Urothelium cell line (cell line): ENCODE measurements at regions not wholly inside any gene's neighbourhood (a gene's known extent, or its start where the extent isn't known, plus 50 kb on each side); places are given as distances from the start of the nearest gene placed in this dataset.

Experiments
- DNase-seq: peaks from one replicate; pipeline ENCODE4 v3.0.0; 2011; ENCODE audit warnings: low spot score, mixed read lengths
- FAIRE-seq: peaks from 2 replicates; lab custom pipeline; 2011; peaks lifted over from hg19 to GRCh38; lab: Jason Lieb, UNC

DNA sequence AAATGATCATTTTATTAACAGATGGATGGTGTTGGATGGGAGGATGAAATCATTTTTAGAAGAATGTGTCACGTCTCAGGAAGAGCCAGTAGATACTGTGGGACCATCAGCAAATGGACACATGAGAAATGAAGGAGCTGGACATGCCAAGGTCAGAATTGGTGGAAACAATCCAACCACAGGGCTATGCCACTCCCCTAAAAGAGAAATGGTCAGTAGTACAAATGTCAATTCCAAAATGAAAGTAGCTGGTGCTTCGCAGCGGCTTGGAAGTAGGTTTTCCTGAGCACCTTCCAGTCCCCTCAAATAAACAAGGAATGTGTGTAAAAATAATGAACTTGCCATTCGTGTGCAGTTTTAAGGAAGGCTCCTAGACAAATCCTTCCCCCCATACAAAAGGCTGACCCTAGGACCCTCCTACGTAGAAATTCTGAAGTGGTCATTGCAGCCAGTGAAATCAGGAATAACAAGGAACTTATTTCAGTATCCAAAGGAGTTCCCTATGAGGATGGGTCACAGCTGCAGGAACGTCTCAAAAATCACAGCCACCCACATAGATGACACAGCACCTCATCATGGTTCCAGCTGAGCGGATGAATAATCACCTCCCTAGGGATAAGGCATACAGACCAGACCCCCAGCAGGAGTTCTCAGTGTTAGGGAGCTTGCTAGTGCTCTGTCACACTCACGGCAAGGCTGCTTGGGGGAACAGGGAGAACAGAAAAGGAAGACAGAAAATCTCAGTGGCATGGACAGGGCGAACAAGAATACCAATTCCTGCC is 239.2 kb downstream of the HS3ST3A1 start:
- no peak for FAIRE-seq
- no peak for DNase-seq

DNA sequence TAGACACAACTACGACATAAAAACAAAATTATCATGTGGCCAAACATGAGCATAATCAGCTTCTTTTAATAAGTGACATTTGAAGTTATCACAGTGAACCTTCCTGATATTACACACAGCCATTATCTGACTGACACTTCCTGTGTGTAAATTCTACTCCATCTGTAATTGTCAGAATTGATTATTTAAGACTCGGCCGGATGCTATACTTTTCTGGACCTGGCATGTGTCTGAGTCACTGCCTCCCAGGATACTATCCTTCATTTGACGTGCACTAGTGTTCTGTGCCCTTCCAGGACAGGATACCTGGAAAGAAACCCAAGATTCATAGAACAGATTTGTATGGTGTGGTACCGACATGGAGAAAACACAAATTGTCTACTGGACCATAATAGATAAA is 242.0 kb downstream of the HS3ST3A1 start:
- DNase-seq (no peak), FAIRE-seq (no peak)

DNA sequence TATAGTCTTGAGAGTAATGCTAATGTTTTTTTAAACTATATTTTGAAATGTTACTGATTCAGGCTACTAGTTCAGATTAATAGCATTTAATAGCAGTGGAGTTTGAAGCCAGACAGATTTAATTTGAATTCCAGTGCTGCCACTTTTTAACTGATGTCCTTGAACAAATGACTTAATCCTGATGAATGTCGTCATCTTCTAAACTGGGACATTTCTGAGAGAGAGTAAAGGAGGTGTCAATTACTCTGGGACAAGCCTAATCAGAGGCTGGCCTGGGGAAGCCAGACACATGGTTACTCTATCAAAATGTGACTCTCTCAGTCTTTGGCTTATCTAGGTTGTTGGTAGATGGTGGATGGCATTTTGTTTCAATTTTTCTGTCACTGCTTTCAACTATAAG is 246.7 kb downstream of the HS3ST3A1 start:
- FAIRE-seq: no peak
- no peak for DNase-seq

DNA sequence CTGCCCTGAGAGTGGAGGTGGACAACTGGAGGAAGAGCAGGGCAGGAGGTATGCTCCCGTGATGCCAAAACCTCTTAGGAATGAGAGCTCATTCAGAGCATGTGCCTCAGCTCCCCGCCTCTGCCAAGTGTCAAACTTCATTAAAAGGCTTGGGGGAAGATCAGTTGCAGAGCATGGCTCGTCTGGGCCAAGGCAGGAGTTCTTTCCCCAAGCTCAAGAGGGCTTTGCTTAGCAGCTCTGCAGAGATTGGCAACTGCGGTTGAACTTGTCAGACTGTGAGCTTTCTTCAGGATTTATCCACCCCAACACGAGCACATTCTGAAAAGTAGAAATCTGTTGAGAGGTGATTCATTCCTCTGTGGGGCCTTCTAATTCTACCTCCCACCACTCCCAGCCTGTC is 248.1 kb downstream of the HS3ST3A1 start:
- FAIRE-seq (no peak), DNase-seq (no peak)

DNA sequence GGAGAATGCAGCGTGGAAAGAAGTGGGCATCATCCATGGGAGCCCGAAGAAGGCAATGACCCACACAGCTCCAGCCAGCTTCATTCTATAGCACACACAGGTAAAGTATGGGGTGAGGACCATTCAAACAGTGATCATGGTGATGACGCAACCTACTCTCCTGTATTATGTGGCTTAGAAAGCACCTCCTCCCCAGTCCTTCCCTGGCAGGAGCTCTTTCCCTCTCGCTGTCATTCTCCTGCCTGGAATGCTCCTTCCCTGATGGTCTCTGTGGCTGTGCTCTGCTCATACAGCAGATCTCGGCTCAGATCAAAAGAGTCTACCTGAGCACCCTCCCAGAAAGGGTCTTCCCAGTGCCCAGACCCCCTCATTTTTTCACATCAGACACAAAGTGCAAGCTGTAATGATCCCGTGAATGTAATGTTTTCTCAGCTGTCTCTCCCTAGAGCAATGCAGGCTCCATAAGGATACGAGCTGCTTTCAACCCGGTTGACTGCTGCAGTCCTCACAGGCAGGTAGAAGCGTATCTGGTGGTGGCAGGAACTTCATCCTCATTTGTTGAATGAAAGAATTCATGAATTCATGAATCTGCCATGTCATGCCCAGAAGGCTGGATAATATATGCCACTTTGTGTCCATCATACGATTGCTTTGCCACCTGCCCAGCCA is 248.8 kb downstream of the HS3ST3A1 start:
- DNase-seq (no peak), FAIRE-seq (no peak)

DNA sequence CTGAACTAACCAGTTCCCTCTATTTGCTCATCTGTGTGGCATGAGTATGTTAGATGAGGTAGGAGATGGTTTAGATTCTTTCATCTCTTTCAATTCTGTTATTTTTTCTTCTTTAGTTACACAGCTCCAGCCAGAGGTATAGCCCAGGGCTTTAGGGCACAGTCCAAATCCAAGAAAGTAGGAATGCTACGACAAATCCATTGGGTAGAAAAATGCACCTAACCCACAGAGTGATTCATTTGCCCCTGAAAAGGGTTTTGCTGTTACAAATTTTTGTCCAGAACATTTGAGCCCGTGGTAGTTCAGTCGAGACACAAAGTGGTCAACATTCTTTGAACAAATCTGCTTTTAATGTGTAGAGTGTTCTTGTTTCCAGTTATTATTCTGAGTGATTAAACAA is 250.7 kb downstream of the HS3ST3A1 start:
- FAIRE-seq: no peak

DNA sequence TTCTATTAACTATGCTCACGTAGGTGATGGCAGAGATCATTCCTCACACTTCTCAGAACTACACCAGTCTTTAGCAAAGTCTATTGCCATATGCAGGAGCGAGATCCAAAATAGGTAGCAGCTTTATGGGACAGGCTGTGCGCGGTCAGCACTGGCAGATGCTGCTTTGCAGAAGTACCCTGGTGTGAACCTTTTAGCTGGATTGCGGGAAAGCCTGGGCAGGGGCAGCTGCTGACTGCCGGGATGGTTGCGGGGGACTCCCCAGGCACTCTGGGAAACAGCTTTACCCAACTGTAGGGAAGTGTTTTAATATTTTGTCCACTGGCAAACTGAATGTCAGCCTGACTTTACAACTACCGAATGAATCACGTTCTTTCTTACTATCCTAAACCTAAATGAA is 251.3 kb downstream of the HS3ST3A1 start:
- DNase-seq: no peak

More for the DNA sequence above, 250.7 kb downstream of the HS3ST3A1 start:
- no peak for DNase-seq

DNA sequence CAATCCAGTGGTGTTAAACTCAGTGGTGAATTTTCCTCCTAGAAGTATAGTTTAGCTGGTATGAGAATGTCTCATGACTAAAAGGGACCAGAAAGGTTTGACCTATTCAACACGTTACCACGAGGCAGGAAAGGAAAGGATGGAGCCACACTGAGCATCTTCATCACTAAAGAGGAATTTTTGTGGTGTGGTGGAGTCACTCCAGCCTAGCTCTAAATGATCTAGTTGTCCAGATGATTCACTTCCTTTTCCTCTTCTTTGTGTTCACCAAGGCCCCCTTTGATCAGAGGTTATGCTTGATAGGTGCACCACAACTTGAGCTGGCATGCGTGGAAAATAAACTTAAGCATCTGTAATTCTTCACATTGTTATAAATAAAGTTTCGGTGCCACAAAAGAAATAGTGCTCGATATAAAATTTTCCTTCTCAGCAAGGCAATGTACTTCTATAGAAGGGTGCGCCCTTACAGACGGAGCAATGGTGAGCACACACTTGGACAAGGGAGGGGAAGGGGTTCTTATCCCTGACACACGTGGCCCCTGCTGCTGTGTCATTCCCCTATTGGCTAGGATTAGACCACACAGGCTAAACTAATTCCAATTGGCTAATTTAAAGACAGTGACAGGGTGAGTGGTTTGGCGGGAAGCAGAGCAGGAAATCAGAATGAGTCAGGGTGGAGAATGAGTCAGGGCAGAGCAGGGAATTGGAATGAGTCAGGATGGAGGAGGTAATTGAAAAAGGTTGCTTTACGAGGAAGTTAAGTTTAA is 254.6 kb downstream of the HS3ST3A1 start:
- FAIRE-seq: no peak

More for the DNA sequence above, 251.3 kb downstream of the HS3ST3A1 start:
- FAIRE-seq: no peak

DNA sequence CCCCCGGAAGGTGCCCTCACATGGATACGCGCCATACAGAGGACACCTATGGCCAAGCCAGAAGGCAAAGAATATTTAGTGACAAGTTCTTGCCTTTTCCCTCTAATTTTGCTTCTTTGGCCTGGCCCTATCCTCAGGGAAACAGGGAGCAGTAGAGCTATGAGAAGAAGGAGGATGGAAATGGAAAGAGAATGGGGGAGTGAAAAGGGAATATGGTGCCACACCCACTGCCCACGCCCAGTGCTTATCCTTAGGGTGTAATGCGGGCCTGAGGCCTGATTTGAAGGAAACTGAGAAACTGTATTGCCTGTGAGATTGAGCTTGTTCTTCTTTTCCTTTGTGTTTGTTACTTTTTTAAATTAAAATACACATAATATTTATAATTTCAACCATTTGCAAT is 255.1 kb downstream of the HS3ST3A1 start:
- no peak for DNase-seq
- FAIRE-seq: no peak

More for the DNA sequence above, 254.6 kb downstream of the HS3ST3A1 start:
- peak; percentile 49 for DNase-seq

DNA sequence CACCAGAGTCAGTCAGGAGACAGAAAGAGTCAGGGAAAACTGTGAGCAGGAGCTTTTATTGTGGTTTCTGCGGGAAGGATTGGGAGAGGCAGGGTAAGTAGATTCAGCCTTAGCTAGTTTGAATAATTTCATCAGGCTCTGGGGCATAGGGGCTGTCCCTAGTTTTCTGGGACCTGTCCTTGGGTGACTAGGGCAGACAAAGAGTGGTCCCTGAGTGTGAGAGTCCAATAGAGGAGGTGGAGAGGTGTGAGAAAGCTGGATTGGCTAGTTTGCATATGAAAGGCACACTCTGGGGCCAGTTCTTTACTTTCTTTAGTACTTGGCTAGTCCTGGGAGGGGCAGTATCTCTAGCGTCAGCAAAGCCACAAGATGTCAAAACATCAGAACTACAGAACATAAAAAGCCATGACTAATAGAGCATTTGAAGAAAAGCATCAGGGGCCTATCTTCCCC is 255.6 kb downstream of the HS3ST3A1 start:
- FAIRE-seq: no peak
- peak; percentile 14 for DNase-seq

DNA sequence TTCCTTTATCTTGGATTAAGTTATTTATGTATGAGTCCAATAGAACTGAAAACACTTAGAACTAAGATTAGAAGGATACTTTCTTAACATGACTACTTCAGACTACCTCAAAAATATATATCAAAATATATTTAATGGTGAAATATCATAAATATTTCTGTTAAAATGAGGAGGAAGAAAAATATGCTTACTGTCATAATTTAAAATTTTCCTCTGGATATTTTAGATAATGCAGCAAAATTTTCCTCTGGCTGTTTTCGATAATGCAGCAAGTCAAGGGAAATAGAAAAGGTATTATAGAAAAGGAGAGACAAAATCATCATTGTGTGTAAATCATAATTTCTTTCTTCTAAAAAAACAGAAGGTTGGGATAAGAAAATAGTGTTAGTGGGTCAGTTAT is 263.3 kb downstream of the HS3ST3A1 start:
- no peak for FAIRE-seq
- DNase-seq: no peak

DNA sequence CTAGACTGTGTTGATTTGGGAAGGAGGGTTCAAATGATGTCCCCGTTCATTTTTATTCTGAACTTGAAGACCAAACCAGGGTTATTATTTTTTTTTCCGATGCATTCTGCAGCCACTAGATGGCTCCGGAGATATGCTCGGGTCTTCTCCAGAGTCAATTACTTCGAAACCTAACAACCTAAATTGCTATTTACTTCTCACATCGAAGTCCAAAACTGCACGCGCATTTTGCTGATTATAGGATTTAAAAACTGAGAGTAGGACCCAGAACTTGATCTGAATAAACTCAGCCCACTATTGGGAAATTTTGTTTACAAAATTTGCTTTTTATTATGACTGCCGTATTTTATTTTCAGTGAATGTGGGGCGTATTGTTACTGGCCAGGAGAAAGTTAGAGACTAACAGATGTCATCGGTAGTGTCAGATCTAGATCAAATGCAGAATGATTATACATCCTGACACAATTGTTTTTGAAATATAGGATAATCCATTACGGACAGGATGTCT is 263.8 kb downstream of the HS3ST3A1 start:
- DNase-seq (peak; percentile 16), FAIRE-seq (no peak)

DNA sequence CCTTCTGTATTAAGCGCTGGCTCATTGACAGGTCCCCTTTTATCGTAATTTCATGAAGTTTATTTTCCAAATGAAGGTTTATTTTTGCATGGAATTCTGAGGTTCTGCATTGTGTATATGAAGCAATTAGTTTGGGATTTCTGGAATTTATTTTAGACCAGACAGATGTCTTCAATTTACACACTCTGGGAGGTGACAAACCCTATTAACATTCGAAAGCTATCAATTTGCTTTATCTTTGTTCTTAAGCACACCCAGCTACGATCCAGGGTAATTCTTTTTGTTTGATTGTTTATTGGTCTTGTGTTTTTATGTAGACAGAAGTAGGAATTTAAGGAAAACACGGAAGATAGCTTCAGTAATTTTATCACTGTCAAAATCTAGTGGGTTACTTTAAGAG is 264.6 kb downstream of the HS3ST3A1 start:
- no peak for DNase-seq
- no peak for FAIRE-seq

DNA sequence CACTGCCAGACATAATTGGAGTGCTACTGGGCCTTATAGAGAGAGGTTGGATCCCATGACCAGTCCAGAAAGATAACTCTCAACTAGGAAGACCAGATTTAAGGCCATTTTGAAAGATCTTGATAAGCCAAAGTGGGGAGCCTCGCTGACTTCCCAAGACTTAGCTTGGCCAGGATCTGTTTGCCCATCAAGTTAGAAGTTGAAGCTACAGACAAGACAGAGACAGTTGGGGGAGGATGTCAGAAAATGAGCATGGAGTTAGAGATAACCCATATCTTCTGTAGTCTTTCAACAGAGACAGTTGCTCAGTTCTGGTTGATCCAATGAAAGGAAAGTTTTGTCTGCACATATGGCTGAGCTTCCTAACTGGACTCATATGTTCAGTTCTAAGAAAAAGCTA is 267.4 kb downstream of the HS3ST3A1 start:
- DNase-seq (no peak), FAIRE-seq (no peak)

DNA sequence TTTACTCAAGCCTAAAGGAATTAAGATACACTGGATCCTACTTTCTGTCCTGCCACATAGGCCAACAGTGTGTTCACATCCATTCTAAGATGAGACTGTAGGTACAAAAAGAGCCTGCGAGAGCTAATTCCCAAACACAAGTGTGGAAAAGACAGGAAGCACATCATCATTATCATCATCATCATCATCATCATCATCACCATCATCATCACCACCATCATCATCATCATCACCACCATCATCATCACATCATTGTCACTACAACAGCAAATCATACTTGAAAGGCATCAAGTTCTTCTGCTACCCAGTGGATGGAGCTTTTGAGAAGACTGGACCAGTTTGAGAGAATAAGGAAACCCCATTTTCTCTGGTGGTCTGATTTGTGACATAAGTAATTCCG is 268.1 kb downstream of the HS3ST3A1 start:
- DNase-seq (no peak), FAIRE-seq (peak; percentile 13)

DNA sequence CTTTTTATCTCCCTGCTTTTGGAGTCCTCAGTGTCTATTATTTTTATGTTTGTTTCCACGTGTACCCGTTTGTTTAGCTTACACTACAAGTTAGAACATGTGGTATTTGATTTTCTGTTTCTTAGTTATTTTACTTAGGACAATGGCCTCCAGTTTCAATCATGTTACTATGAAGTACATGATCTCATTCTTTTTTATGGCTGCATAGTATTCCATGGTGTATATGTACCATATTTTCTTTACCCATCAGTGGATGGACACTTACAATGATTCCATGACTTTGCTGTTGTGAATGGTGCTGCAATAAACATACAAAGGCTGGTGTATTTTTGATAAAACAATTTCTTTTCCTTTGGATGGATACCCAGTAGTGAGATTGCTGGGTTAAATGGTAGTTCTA is 269.5 kb downstream of the HS3ST3A1 start:
- FAIRE-seq (no peak), DNase-seq (no peak)

DNA sequence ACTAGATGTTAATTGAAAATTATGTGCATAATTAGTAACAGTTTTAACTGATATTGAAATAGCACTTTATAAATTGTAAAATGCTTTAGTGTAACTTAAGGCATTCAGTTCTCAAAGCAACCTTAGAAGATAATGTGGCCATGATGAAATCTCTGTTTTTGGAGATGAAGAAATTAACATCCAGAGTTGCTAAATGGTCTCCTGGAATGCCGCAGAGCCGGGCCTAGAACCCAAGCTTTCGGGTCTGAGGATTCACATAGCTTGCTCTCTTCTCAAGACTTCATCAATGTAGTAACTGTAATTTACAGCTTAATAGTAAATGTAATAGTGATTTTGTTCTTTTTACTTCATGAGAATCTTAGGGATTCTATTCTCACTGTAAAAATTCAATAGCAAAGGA is 272.3 kb downstream of the HS3ST3A1 start:
- no peak for FAIRE-seq
- no peak for DNase-seq

DNA sequence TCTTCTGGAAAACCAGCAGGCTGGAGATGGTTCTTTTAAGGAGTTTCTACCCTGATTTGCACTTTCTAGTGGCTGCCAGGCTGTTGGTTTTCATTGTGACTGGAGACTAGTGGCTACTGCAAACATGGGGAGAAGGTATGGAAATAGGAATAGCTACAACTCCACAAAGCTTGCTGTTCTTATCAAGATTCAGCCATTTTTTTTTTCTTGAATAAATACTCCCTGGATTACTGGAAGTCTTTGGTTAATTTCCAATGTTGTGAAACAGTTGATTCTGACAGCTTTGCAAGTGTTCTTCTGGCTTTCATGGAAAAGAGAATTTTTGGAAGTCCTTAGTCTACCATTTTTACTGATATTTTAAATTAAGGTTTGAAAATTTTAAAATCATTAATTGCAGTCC is 277.7 kb downstream of the HS3ST3A1 start:
- FAIRE-seq (no peak), DNase-seq (no peak)

DNA sequence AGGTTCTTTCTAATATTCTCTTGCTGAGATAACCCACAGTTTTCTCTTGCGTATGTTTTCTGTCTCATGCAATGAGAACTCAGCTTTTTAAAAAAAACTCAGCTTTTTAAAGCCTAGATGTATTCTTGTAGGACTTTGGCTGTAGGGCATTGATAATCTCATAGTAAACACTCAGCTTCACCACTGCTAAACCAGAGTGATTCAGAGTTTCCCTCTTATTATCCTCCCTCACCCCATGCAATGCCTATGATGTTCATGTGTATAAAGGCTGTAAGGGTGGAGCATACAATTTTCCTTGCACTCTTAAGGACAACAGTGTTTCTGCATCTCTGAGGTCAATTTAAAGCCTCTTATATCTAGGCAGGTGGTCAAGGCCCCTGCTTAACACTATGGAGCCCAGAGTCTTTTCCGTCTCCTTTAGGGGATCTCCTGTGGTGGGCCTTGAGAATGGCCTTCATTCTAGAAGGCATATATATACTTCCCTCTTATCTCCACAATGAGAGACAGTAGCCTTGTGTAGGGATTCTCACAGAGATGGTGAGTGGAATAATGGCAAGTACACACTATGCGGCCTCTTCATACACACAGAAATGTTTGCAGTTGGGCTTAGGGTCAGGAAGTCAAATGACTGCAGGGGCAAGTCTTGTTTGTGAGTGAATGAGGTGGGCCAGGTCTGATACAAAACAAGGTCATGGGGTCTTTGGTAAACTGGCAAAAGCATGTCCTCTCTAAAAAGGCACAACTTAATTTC is 279.6 kb downstream of the HS3ST3A1 start:
- FAIRE-seq: no peak
- no peak for DNase-seq

DNA sequence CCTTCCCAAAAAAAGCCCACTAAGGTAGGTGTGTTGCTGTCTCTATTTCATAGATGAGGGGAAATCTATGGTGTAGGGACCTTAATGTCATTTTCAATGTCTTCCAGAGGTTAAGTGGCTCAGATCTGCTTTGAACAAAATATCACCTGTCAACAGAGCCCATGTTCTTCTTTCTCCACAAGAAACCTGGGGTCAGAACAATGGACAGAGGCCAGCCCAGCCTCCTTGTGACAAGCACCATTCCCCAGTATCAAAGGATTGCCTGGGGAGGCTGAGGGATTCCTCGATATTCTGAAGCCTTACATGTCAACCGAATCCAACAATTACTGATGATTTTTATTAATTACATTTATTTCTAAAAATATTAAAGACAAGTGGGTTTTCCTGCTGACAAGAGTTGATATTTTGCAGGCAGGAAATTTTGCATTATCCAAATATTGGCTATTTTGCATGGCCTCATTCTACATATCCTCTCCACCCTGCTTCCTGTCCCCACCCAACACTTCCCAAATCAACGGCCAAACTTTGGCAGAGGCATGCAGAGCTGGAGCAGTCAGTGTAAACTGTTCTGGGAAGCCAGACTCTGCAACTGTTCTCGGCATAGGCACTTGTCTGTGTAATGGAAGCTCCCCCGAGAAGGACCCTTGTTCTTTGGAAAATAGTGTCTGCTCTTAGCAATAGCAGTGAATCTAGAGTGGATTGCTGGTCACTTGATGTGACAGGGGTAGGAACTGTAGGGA is 281.5 kb downstream of the HS3ST3A1 start:
- FAIRE-seq (no peak), DNase-seq (no peak)
